ENCODE measurements at regions not wholly inside any gene's neighbourhood (a gene's known extent, or its start where the extent isn't known, plus 50 kb on each side); places are given as distances from the start of the nearest gene placed in this dataset.

- Mint-ChIP-seq H3K36me3 (0 out of 2 replicates have a peak, but pooled peaks cover 2% of the 10 kb centered on the region), H3K27me3 (ENCODE audit: low read depth) (no peaks in the 10 kb centered on the region), H3K9me3 (peaks cover 20% of the 10 kb centered on the region), H3K4me1 (no peaks in the 10 kb centered on the region), H3K27ac (no peak overlapping the region), H3K4me3 (no peak overlapping the region)
- ChIA-PET CTCF (no interaction called here), POLR2A (no interaction called here)
- ATAC-seq (no peak), DNase-seq (ENCODE audit: low spot score) (no peak)
- TF ChIP-seq MXD4 (CRISPR knock-in tag; IDR thresholded peaks at IDR 0.05; ENCODE audit: borderline replicate concordance) (no peak), CREB1 (CRISPR knock-in tag; IDR thresholded peaks at IDR 0.05) (no peak), ZNF423 (CRISPR knock-in tag; IDR thresholded peaks at IDR 0.05) (no peak), CREM (CRISPR knock-in tag; IDR thresholded peaks at IDR 0.05) (no peak), HMGA2 (CRISPR knock-in tag; IDR thresholded peaks at IDR 0.05) (no peak), ZBTB43 (CRISPR knock-in tag; IDR thresholded peaks at IDR 0.05) (no peak), ZNF121 (CRISPR knock-in tag; IDR thresholded peaks at IDR 0.05) (no peak)
- TF ChIP-seq, protein P1, sequence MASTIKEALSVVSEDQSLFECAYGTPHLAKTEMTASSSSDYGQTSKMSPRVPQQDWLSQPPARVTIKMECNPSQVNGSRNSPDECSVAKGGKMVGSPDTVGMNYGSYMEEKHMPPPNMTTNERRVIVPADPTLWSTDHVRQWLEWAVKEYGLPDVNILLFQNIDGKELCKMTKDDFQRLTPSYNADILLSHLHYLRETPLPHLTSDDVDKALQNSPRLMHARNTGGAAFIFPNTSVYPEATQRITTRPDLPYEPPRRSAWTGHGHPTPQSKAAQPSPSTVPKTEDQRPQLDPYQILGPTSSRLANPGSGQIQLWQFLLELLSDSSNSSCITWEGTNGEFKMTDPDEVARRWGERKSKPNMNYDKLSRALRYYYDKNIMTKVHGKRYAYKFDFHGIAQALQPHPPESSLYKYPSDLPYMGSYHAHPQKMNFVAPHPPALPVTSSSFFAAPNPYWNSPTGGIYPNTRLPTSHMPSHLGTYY (CRISPR knock-in tag; IDR thresholded peaks at IDR 0.05), result no peak
- TF ChIP-seq, protein P2, sequence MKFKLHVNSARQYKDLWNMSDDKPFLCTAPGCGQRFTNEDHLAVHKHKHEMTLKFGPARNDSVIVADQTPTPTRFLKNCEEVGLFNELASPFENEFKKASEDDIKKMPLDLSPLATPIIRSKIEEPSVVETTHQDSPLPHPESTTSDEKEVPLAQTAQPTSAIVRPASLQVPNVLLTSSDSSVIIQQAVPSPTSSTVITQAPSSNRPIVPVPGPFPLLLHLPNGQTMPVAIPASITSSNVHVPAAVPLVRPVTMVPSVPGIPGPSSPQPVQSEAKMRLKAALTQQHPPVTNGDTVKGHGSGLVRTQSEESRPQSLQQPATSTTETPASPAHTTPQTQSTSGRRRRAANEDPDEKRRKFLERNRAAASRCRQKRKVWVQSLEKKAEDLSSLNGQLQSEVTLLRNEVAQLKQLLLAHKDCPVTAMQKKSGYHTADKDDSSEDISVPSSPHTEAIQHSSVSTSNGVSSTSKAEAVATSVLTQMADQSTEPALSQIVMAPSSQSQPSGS (CRISPR knock-in tag; IDR thresholded peaks at IDR 0.05; ENCODE audit: borderline replicate concordance, low read depth), result no peak
- TF ChIP-seq, protein P3, sequence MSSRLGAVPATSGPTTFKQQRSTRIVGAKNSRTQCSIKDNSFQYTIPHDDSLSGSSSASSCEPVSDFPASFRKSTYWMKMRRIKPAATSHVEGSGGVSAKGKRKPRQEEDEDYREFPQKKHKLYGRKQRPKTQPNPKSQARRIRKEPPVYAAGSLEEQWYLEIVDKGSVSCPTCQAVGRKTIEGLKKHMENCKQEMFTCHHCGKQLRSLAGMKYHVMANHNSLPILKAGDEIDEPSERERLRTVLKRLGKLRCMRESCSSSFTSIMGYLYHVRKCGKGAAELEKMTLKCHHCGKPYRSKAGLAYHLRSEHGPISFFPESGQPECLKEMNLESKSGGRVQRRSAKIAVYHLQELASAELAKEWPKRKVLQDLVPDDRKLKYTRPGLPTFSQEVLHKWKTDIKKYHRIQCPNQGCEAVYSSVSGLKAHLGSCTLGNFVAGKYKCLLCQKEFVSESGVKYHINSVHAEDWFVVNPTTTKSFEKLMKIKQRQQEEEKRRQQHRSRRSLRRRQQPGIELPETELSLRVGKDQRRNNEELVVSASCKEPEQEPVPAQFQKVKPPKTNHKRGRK (CRISPR knock-in tag; IDR thresholded peaks at IDR 0.05; ENCODE audit: borderline replicate concordance), result no peak
Observed at GRCh38 chr5:162683284-162683683, 615.7 kb downstream of the GABRG2 start.

- ChIA-PET POLR2A (no interaction called here), CTCF (no interaction called here)
- H3K9me3 Mint-ChIP-seq, result peaks cover 28% of the 10 kb centered on the region
- ATAC-seq (no peak), DNase-seq (ENCODE audit: low spot score) (no peak)
- no peak overlapping the region for H3K4me3 Mint-ChIP-seq
- H3K27ac Mint-ChIP-seq, result no peak overlapping the region
- H3K4me1 Mint-ChIP-seq, result no peaks in the 10 kb centered on the region
- 0 out of 2 replicates have a peak, but pooled peaks cover 3% of the 10 kb centered on the region for H3K36me3 Mint-ChIP-seq
- no peak for TF ChIP-seq SMAD3 (CRISPR knock-in tag; IDR thresholded peaks at IDR 0.05; ENCODE audit: borderline replicate concordance)
- no peak for TF ChIP-seq ZNF263 (CRISPR knock-in tag; IDR thresholded peaks at IDR 0.05; ENCODE audit: low read depth)
- TF ChIP-seq ATF1 (CRISPR knock-in tag; IDR thresholded peaks at IDR 0.05), result no peak
- no peak for TF ChIP-seq CREM (CRISPR knock-in tag; IDR thresholded peaks at IDR 0.05)
- TF ChIP-seq MAX (CRISPR knock-in tag; IDR thresholded peaks at IDR 0.05), result no peak
- no peak for TF ChIP-seq IRF2 (CRISPR knock-in tag; IDR thresholded peaks at IDR 0.05; ENCODE audit: borderline replicate concordance, low read depth)
- no peaks in the 10 kb centered on the region for H3K27me3 Mint-ChIP-seq (ENCODE audit: low read depth)
Observed at GRCh38 chr5:162684145-162684544, 616.6 kb downstream of the GABRG2 start.

DNA sequence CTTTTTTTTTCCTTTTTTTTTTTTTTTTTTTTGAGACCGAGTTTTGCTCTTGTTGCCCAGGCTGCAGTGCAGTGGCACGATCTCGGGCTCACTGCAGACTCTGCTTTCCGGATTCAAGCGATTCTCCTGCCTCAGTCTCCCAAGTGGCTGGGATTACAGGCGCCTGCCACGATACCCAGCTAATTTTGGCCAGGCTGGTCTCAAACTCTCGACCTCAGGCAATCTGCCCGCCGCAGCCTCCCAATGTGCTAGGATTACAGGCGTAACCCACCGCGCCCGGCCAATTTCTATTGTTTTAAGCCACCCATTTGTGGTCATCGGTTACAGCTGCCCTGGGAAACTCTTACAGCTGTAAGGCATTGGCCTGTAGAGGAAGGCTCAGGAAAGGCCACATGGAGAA is 617.7 kb downstream of the GABRG2 start:
- H3K9me3 Mint-ChIP-seq, result peaks cover 32% of the 10 kb centered on the region
- TF ChIP-seq, protein P4, sequence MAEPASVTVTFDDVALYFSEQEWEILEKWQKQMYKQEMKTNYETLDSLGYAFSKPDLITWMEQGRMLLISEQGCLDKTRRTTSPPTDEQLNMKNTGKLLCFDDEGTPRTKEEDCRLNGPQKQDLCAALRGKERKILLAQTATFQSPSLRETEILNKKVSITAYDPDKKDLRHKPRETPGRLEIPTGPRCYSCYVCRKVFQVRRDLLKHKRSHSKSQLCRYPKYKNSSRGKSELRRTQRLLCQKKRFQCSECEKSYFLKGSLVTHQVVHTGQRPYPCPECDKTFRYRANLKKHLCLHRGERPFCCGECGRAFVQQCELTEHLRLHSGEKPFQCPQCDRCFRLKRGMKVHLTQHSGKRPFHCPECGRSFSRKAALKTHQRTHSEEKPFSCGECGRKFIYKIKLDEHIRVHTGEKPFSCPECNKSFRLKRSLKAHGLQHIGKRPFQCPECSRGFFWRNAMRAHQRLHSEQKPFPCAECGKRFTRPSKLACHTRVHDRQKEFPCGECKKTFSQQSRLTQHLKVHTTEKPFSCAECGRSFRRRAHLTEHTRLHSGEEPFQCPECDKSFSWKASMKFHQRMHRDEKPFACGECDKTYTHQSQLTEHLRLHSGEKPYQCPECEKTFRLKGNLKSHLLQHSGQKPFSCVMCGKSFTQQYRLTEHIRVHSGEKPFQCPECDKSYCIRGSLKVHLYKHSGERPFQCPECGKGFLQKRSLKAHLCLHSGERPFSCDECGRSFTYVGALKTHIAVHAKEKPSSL (CRISPR knock-in tag; conservative IDR thresholded peaks at IDR 0.05), result no peak
- no peak for TF ChIP-seq MAX (CRISPR knock-in tag; IDR thresholded peaks at IDR 0.05)
- no peak for TF ChIP-seq AFF4 (CRISPR knock-in tag; IDR thresholded peaks at IDR 0.05; ENCODE audit: borderline replicate concordance)
- no peak for TF ChIP-seq FOXJ3 (CRISPR knock-in tag; IDR thresholded peaks at IDR 0.05; ENCODE audit: borderline replicate concordance)
- TF ChIP-seq NR2C2 (CRISPR knock-in tag; IDR thresholded peaks at IDR 0.05), result no peak

More for the DNA sequence above, 617.7 kb downstream of the GABRG2 start:
- no peak overlapping the region for H3K27ac Mint-ChIP-seq
- DNase-seq (ENCODE audit: low spot score), result no peak
- POLR2A ChIA-PET, result no interaction called here
- H3K4me1 Mint-ChIP-seq, result no peaks in the 10 kb centered on the region
- H3K36me3 Mint-ChIP-seq, result 0 out of 2 replicates have a peak, but pooled peaks cover 3% of the 10 kb centered on the region
- CTCF ChIA-PET, result no interaction called here
- H3K27me3 Mint-ChIP-seq (ENCODE audit: low read depth), result no peaks in the 10 kb centered on the region
- ATAC-seq, result no peak
- no peak overlapping the region for H3K4me3 Mint-ChIP-seq

Measured in WTC11 (cell line).